ENCODE measurements at regions not wholly inside any gene's neighbourhood (a gene's known extent, or its start where the extent isn't known, plus 50 kb on each side); places are given as distances from the start of the nearest gene placed in this dataset.
A peak's percentile ranks its signal among the peaks of the same experiment; 100 is the strongest.

GRCh38 chr15:100764778-100765466 lies 114.7 kb upstream of the ALDH1A3 start:
- H4K8ac ChIP-seq (ENCODE audit: extremely low read depth, insufficient read depth, low read length): peak overlapping the region; percentile 39; the same call in 1 of the 2 replicates
- no peaks in the 10 kb centered on the region for H4K20me1 ChIP-seq (replicated peaks in 1 of 2; ENCODE audit: control insufficient read depth in 1 of 2, insufficient read depth in 2 of 2, low read length in 2 of 2)
- CTCF ChIA-PET (ENCODE audit: partially characterized antibody): interaction anchor here (0.6 to 1.9 kb wide), 7 partner anchors 12 to 365 kb away, joined by 3 to 9 read pairs (median 3); no protein-coding TSS in a partner anchor
- no peak overlapping the region for H3K18ac ChIP-seq (ENCODE audit: extremely low read depth, low read length)
- H2BK20ac ChIP-seq (ENCODE audit: low read length): no peak overlapping the region
- no peak overlapping the region for H3K56ac ChIP-seq (replicated peaks; ENCODE audit: insufficient read length, low read depth, low read length)
- H3K79me2 ChIP-seq (ENCODE audit: control insufficient read depth in 1 of 2, insufficient read depth in 2 of 2, low read length in 2 of 2): no peaks in the 10 kb centered on the region
- no peak overlapping the region for H3K4me2 ChIP-seq (ENCODE audit: insufficient read depth in 1 of 2, low read depth in 2 of 2, low read length in 2 of 2)
- FAIRE-seq (no peak), DNase-seq (ENCODE audit: low read depth in 1 of 2, low spot score in 2 of 2) (peak in 1 of 2 experiments; percentile 44)
- H3K9me3 ChIP-seq (ENCODE audit: insufficient read depth in 2 of 2, low read depth in 1 of 2, low read length in 1 of 2): no peaks in the 10 kb centered on the region
- H2BK5ac ChIP-seq (ENCODE audit: low read depth, low read length): no peak overlapping the region
- no peaks in the 10 kb centered on the region for H3K79me1 ChIP-seq (ENCODE audit: low read depth, low read length)
- H2BK15ac ChIP-seq (ENCODE audit: low read length): no peak overlapping the region
- H2AFZ ChIP-seq (ENCODE audit: low read length): no peak overlapping the region
- no peak overlapping the region for H4K91ac ChIP-seq (replicated peaks; ENCODE audit: insufficient read length, low read length)
- no peak for TF ChIP-seq SP4 (IDR thresholded peaks at IDR 0.05; ENCODE audit: low read length)
- H3K36me3 ChIP-seq (ENCODE audit: control insufficient read depth in 2 of 4, insufficient read depth in 4 of 4, low read length in 3 of 4): no peaks in the 10 kb centered on the region
- H2BK12ac ChIP-seq (ENCODE audit: low read depth, low read length): no peak overlapping the region
- H2AK5ac ChIP-seq (ENCODE audit: low read depth, low read length): no peak overlapping the region
- POLR2A ChIA-PET (ENCODE audit: partially characterized antibody): interaction anchor here (1.0 to 1.2 kb wide), 2 partner anchors 12 to 110 kb away, joined by 4 read pairs; no protein-coding TSS in a partner anchor
- H3K14ac ChIP-seq (ENCODE audit: insufficient read length): no peak overlapping the region
- H3K27ac ChIP-seq (ENCODE audit: low read depth, low read length): no peak overlapping the region
- H3K4me1 ChIP-seq (replicated peaks in 1 of 4; ENCODE audit: control insufficient read depth in 3 of 4, insufficient read depth in 4 of 4, low read length in 3 of 4): peaks cover 0 to 3% (median 0%) of the 10 kb centered on the region in 4 experiments; a peak in 1 of 7 replicates
- H3K9ac ChIP-seq (replicated peaks in 1 of 4; ENCODE audit: extremely low read depth in 1 of 4, low read depth in 3 of 4, low read length in 3 of 4): no peak overlapping the region
- H3K27me3 ChIP-seq (replicated peaks in 1 of 4; ENCODE audit: control insufficient read depth in 3 of 4, extremely low read depth in 1 of 4, insufficient read depth in 3 of 4, low read length in 3 of 4): no peaks in the 10 kb centered on the region
- H4K5ac ChIP-seq (ENCODE audit: insufficient read length, low read depth, low read length): no peak overlapping the region
- WGBS, 2 experiments (ENCODE audit: extremely low coverage in 1 of 2, insufficient coverage in 1 of 2, insufficient read length in 1 of 2, insufficient replicate concordance in 2 of 2, low coverage in 1 of 2, low lambda C conversion rate in 2 of 2, missing lambda C conversion rate in 1 of 2): 87% methylated on average over 9 of the region's 9 CpGs; no CpG with 5 or more reads in 1 of the 2 experiments
- H3K4me3 ChIP-seq (ENCODE audit: extremely low read depth in 1 of 4, insufficient read depth in 2 of 4, low read depth in 3 of 4, low read length in 4 of 4): no peak overlapping the region
- H2BK120ac ChIP-seq (replicated peaks; ENCODE audit: low read depth, low read length): no peak overlapping the region
- no peaks in the 10 kb centered on the region for H3K23me2 ChIP-seq (ENCODE audit: low read depth, low read length)
- H3K23ac ChIP-seq (ENCODE audit: insufficient read length): no peak overlapping the region
- H3K4ac ChIP-seq (replicated peaks; ENCODE audit: insufficient read length, low read depth, low read length): no peak overlapping the region

Measured in H1 (cell line).